GM20431 (cell line): ENCODE measurements at regions not wholly inside any gene's neighbourhood (a gene's known extent, or its start where the extent isn't known, plus 50 kb on each side); places are given as distances from the start of the nearest gene placed in this dataset.
"Not testable (repeated sequence)": the region's sequence is repeated elsewhere in the genome, so short reads cannot be mapped to it uniquely, and the experiment has no call there.

Experiments
- in situ Hi-C: fragments of 300-500 bp; cut with MseI, MboI; formaldehyde crosslinking; loops from one replicate; pipeline ENCODE4 v1.15.0; 2020; ENCODE audit warnings: low sequenced_read_pairs; ENCODE audit not compliant: unreplicated experiment

- in situ Hi-C loops, result no loop called here
Measured at GRCh38 chr10:91073286-91073979, 147.0 kb upstream of the PCGF5 start.

GRCh38 chr10:91076991-91077548, 143.4 kb upstream of the PCGF5 start:
- in situ Hi-C loops, result no loop called here

GRCh38 chr10:91077549-91078071, 142.9 kb upstream of the PCGF5 start:
- in situ Hi-C loops, result no loop called here

GRCh38 chr10:91080776-91081175, 139.7 kb upstream of the PCGF5 start:
- in situ Hi-C loops, result no loop called here

- in situ Hi-C loops, result no loop called here
Measured at GRCh38 chr10:91082447-91082846, 138.0 kb upstream of the PCGF5 start.

GRCh38 chr10:91088300-91089140, 131.9 kb upstream of the PCGF5 start:
- in situ Hi-C loops, result no loop called here

- in situ Hi-C loops, result no loop called here
Measured at GRCh38 chr10:91090761-91091529, 129.5 kb upstream of the PCGF5 start.

GRCh38 chr10:91091780-91092179, 128.7 kb upstream of the PCGF5 start:
- in situ Hi-C loops, result no loop called here

GRCh38 chr10:91096274-91096673, 124.2 kb upstream of the PCGF5 start:
- in situ Hi-C loops, result no loop called here

GRCh38 chr10:91097313-91097712, 123.2 kb upstream of the PCGF5 start:
- in situ Hi-C loops, result no loop called here

GRCh38 chr10:91098021-91098420, 122.4 kb upstream of the PCGF5 start:
- in situ Hi-C loops, result not testable (repeated sequence)

GRCh38 chr10:91103384-91104192, 116.9 kb upstream of the PCGF5 start:
- in situ Hi-C loops, result no loop called here

- in situ Hi-C loops, result no loop called here
Measured at GRCh38 chr10:91104193-91105041, 116.0 kb upstream of the PCGF5 start.

GRCh38 chr10:91105269-91105668, 115.2 kb upstream of the PCGF5 start:
- in situ Hi-C loops, result no loop called here

GRCh38 chr10:91108820-91109219, 111.6 kb upstream of the PCGF5 start:
- in situ Hi-C loops, result no loop called here

- in situ Hi-C loops, result no loop called here
Measured at GRCh38 chr10:91111060-91111459, 109.4 kb upstream of the PCGF5 start.

- in situ Hi-C loops, result no loop called here
Measured at GRCh38 chr10:91115618-91116390, 104.7 kb upstream of the PCGF5 start.

- in situ Hi-C loops, result no loop called here
Measured at GRCh38 chr10:91117505-91117904, 103.0 kb upstream of the PCGF5 start.
